ENCODE measurements at regions not wholly inside any gene's neighbourhood (a gene's known extent, or its start where the extent isn't known, plus 50 kb on each side); places are given as distances from the start of the nearest gene placed in this dataset.
"Not testable (repeated sequence)": the region's sequence is repeated elsewhere in the genome, so short reads cannot be mapped to it uniquely, and the experiment has no call there.

DNA sequence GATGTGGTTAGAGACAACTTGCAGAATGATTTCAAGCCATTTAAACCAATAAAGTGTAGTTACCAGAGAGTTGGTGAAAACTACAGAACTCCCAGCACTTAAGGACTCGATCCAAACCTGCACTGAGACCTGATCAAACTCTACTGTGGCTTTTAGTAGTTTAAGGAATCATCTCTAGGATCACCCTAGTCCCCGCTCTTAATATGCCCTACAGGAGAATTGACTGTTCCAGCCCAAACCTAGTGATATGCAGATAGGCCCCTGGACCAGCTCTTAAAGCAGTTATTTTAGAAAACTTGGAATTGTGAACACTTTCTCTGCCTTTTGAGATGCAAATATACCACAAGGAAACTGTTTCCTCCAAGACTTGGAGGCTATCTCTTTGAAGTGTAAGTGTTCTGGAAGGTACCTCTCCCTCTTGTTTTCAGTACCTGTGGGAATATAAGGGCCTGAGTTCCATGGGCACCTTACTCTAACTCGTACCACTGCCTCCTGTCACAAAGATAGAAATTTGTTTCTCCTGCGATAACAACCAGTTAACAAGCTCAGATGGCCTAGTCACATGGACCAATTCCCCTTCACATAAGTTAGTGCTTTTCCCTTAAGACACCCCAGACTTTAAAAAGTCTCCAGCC, 1367.2 kb upstream of the SLC39A10 start:
- DNase-seq (ENCODE audit: low spot score), result no peak

DNA sequence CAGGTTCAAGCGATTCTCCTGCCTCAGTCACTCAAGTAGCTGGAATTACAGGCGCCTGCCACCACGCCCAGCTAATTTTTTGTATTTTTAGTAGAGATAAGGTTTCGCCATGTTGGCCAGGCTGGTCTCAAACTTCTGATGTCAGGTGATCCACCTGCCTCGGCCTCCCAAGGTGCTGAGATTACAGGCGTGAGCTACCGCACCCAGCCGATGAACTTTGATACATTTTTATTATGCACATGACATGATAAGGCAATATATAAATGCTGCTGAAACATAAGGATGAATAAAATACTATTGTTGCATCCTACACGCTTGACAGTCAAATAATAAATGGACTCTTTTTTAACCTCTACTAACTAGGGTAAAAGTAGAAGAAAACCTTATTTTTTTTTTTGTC, 1380.4 kb upstream of the SLC39A10 start:
- DNase-seq (ENCODE audit: low spot score), result not testable (repeated sequence)

DNA sequence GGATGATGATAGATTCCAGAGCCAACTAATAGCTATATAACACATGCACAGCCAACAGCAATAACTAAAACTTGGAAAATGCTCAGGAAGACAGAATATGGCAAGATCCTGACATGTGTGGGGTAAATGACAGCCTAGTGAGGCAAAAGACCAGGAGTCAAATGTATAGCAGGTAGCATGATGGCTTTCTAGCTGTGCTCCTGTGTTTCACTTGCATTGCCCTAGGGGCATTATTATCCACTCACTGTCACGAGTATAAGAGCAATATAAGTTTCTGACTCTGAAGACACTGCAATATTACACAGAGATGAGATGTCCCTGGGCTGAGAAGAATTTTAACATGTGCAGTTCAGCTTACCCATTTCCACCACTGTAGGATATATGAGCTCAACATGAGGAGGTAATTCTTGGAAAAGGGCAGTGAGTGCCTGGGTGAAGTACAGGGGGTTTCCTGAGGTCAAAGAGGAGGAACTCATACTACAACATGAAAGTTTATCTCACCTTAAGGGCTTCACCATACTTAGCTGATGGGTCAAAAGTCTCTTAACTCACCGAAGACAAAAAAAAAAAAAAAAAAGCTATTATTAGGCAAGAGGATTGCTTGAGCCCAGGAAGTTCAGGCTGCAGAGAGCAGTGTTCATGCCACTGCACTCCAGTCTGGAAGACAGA, 1385.6 kb upstream of the SLC39A10 start:
- no peak for DNase-seq (ENCODE audit: low spot score)

- no peak for DNase-seq (ENCODE audit: low spot score)
These were observed 1386.4 kb upstream of the SLC39A10 start for GRCh38 chr2:194270648-194271047.

- no peak for DNase-seq (ENCODE audit: low spot score)
These were observed 1392.4 kb upstream of the SLC39A10 start for GRCh38 chr2:194264586-194264985.

DNA sequence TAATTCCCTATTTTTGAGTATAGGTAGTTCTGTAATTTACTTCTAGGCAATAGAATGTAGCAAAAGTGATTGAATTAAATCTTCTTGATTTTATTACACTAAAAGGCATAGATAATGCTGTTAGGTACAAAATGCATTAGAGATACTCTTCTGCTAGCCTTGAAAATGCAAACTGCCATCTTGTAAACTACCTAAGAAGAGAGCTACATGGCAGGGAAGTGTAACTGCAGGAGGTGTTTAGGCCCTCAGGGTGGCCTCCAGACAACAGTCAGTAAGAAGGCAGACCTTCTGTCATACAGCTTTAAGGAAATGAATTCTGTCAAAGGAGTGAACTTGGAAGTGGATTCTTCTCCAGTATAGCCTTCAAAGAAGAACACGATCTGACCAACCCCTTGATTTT, 1396.8 kb upstream of the SLC39A10 start:
- DNase-seq (ENCODE audit: low spot score), result no peak

DNA sequence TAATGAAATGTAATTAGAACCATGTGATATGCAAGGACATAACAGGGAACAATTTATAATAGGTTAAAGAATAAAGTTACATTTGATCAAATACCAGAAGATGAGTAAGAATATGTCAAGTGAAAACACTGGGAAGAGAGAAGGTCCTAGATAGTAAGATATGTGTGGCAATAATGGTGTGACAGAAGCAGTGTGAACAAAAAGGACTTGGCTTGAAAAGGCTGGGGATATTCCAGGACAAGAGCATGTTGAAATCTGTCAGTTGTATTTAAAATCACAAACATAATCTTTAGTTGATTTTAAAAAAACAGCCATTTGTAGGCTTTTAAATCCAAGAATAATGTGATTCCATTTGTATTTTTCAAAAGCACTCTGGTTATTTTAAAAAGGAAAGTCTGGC, 1399.9 kb upstream of the SLC39A10 start:
- no peak for DNase-seq (ENCODE audit: low spot score)

GRCh38 chr2:194253528-194254259, 1403.3 kb upstream of the SLC39A10 start:
- no peak for DNase-seq (ENCODE audit: low spot score)

GRCh38 chr2:194252127-194252526, 1404.9 kb upstream of the SLC39A10 start:
- no peak for DNase-seq (ENCODE audit: low spot score)

- DNase-seq (ENCODE audit: low spot score), result no peak
These were observed 1424.4 kb upstream of the SLC39A10 start for GRCh38 chr2:194232600-194232999.

GRCh38 chr2:194223218-194223617, 1433.8 kb upstream of the SLC39A10 start:
- DNase-seq (ENCODE audit: low spot score), result no peak

DNA sequence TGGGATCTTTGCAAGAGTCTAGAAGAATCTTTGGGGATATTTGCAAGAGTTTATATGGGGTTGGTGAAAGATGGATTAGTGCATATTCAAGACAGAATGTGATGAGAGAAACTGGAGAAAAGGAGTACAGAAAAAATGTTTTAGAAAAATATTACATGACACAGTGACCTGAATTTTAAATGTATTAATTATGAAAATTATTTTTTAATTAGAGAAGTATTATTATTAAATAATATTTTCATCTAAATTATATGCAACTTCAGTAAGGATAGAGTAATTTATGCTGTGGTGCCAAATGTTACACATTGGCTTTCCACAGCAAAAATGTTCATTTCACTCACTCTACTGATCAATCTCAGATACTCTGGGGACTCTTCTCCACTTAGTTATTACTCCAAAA, 1442.8 kb upstream of the SLC39A10 start:
- no peak for DNase-seq (ENCODE audit: low spot score)

DNA sequence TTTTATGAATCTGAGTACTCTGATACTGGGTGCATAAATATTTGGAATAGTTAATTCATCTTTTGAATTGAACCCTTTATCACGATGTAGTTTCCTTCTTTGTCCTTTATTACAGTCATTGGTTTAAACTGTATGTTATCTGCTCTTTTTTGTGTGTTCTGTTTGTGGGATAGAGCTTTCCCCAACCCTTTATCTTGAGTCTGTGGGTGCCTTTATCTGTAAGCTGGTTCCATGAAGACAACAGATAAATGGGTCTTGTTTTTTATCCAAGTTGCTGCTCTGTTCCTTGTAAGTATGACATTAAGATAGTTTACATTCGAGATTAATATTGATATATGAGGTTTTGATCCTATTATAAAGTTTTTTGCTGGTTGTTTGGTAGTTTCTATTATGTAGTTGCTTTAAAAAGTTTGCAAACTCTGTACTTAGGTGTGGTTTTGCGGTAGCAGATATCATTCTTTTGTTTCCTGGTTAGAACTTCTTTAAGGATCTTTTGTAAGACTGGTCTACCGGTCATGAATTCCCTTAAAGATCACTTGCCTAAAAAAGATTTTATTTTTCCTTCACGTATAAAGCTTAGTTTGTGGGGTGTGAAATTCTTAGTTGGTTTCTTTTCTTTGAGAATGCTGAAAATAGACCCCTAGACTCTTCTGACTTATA, 1451.3 kb upstream of the SLC39A10 start:
- no peak for DNase-seq (ENCODE audit: low spot score)

DNA sequence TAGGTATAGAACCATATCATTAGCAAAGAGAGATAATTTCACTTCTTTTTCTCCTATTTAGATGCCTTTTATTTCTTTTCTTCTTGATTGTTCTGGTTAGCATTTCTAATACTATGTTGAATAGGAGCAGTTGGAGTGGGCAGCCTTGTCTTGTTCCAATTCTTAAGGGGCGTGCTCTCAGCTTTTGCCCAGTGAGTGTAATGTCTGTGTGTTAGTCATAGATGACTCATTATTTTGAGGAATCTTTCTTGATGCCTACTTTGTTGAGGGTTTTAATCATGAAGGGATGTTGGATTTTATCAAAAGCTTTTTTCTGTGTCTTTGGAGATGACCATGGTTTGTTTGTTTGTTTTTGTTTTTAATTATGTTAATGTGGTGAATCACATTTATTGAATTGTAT, 1453.1 kb upstream of the SLC39A10 start:
- peak; percentile 70 for DNase-seq (ENCODE audit: low spot score)

- no peak for DNase-seq (ENCODE audit: low spot score)
These were observed 1474.1 kb upstream of the SLC39A10 start for GRCh38 chr2:194182888-194183287.

- DNase-seq (ENCODE audit: low spot score), result no peak
These were observed 1480.9 kb upstream of the SLC39A10 start for GRCh38 chr2:194176134-194176533.

GRCh38 chr2:194166818-194167217, 1490.2 kb upstream of the SLC39A10 start:
- peak; percentile 48 for DNase-seq (ENCODE audit: low spot score)

- DNase-seq (ENCODE audit: low spot score), result no peak
These were observed 1501.6 kb upstream of the SLC39A10 start for GRCh38 chr2:194155431-194155830.

- no peak for DNase-seq (ENCODE audit: low spot score)
These were observed 1505.8 kb upstream of the SLC39A10 start for GRCh38 chr2:194151231-194151630.

GRCh38 chr2:194135463-194135862, 1521.6 kb upstream of the SLC39A10 start:
- DNase-seq (ENCODE audit: low spot score), result no peak

DNA sequence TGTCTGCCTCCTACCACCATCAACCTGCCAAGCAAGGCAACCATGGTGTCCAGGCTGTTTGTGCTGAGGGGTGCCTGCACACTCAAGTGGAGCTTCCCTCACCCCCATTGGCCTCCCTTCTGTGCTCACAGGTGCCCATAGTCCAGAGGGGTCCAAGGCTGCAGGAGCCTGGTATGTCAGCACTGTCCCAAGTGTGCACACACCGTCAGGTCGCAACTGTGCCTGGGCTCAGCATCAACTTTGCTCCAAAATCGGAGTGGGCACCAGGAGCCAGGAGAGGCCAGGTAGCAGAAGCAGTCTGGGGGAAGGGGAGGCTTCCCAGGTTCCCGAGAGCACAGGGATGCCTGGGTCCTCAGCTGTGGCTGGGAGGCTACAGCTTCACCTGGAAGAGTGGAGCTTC, 1528.2 kb upstream of the SLC39A10 start:
- no peak for DNase-seq (ENCODE audit: low spot score)

DNA sequence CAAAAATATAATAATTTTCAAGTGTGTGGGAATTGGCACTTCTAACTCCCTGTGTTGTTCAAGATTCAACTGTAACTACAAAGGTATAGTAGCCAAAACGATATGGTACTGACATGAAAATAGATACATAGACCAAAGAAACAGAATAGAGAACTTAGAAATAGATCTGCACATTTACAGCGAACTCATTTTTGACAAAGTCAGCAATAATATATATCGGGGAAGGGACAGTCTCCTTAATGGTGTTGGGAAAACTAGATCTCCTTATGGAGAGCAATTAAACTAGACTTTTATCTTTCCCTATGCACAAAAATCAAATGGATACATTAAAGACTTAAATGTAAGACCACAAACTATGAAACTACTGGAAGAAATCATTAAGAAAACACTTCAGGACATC, 1530.6 kb upstream of the SLC39A10 start:
- DNase-seq (ENCODE audit: low spot score), result no peak

DNA sequence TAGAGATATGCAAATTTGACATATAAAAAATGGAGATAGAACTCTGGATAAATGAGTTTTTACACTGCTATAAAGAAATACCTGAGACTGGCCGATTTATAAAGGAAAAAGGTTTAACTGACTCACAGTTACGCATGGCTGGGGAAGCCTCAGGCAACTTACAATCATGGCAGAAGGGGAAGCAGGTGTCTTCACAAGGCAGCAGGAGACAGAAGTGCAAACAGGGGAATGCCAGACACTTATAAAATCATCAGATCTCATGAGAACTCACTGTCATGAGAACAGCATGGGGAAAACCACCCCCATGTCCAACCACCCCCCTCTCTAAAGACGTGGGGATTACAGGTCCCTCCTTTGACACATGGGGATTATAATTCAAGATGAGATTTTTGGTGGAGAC, 1540.2 kb upstream of the SLC39A10 start:
- no peak for DNase-seq (ENCODE audit: low spot score)
